ENCODE measurements at regions not wholly inside any gene's neighbourhood (a gene's known extent, or its start where the extent isn't known, plus 50 kb on each side); places are given as distances from the start of the nearest gene placed in this dataset.

DNA sequence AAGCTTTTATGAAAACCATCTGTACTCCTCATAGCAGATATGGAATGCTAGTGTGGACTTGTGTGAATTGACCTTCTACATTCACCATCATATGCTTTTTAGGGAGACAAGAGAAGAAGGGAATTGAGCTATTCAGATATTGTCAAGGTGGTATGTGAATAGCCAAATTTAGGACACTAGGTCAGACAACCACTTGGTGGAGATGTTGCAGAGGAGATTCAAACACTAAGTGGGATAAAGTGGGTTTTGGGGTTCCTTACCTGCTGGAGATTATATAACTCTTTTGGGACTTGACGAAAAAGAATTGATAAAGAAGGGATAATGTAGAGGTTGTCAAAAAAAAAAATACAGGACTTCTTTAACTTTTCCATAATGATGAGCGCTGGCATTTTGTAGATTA lies 231.8 kb upstream of the THRB start:
- ChIA-PET CTCF (no interaction called here), POLR2A (no interaction called here)
- H3K9me3 ChIP-seq (ENCODE audit: control insufficient read depth, insufficient read depth, low read depth, low read length) = no peaks in the 10 kb centered on the region
- H3K27me3 ChIP-seq (ENCODE audit: control insufficient read depth, insufficient read depth, low read length) = no peaks in the 10 kb centered on the region
- BruUV-seq (replicated peaks) = no TSS peak
- intact Hi-C loops (cut with micrococcal nuclease; ENCODE audit: unreplicated experiment) = no loop called here
- H3K4me1 ChIP-seq (ENCODE audit: control insufficient read depth, insufficient read depth, low read length) = no peaks in the 10 kb centered on the region
- no peaks in the 10 kb centered on the region for H3K36me3 ChIP-seq (ENCODE audit: control insufficient read depth, insufficient read depth, low read length)
- no peak for ATAC-seq
- no peak for TF ChIP-seq POLR2AphosphoS5 (IDR thresholded peaks at IDR 0.05; ENCODE audit: low read depth, low read length)
- TF ChIP-seq, protein P1, sequence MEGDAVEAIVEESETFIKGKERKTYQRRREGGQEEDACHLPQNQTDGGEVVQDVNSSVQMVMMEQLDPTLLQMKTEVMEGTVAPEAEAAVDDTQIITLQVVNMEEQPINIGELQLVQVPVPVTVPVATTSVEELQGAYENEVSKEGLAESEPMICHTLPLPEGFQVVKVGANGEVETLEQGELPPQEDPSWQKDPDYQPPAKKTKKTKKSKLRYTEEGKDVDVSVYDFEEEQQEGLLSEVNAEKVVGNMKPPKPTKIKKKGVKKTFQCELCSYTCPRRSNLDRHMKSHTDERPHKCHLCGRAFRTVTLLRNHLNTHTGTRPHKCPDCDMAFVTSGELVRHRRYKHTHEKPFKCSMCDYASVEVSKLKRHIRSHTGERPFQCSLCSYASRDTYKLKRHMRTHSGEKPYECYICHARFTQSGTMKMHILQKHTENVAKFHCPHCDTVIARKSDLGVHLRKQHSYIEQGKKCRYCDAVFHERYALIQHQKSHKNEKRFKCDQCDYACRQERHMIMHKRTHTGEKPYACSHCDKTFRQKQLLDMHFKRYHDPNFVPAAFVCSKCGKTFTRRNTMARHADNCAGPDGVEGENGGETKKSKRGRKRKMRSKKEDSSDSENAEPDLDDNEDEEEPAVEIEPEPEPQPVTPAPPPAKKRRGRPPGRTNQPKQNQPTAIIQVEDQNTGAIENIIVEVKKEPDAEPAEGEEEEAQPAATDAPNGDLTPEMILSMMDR (IDR thresholded peaks at IDR 0.05) = no peak
- TF ChIP-seq SIN3A (IDR thresholded peaks at IDR 0.05; ENCODE audit: borderline replicate concordance, insufficient read depth, low read depth, low read length) = no peak
- TF ChIP-seq TCF7L2 (IDR thresholded peaks at IDR 0.05; ENCODE audit: low read depth, low read length) = no peak
- TF ChIP-seq REST (IDR thresholded peaks at IDR 0.05; ENCODE audit: insufficient read depth in 1 of 2, low read depth in 2 of 2, low read length in 1 of 2) = no peak
- no peak overlapping the region for H3K4me3 ChIP-seq (ENCODE audit: low read depth in 2 of 2, low read length in 2 of 2)
- in situ Hi-C loops (cut with HindIII; ENCODE audit: low pct_unique_long_range_greater_than_20kb, low sequenced_read_pairs) = no loop called here
- no peak for DNase-seq (ENCODE audit: low read depth, low spot score)
- H3K27ac ChIP-seq (ENCODE audit: low read length) = no peak overlapping the region

DNA sequence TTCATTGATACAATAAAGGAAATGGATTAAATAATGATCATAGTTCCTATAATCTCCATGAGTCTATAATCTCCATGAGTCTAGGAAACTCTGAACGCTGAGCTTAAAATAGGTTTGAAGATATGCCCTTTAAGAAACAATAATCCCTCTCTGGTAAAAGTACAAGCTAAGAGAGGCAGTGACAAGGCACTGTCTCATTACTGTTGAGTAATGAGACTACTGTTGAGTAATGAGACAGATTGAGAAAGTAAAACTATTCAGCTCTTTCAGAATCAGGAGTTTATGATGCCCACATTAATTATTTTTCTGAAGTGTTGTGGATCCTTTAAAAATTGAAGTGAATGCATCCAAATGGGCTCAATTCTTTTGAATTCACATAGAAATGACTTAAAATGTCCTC lies 235.5 kb upstream of the THRB start:
- BruUV-seq (replicated peaks) = no TSS peak
- Histone ChIP-seq H3K4me1 (ENCODE audit: control insufficient read depth, insufficient read depth, low read length) (no peaks in the 10 kb centered on the region), H3K27ac (ENCODE audit: low read length) (no peak overlapping the region), H3K36me3 (ENCODE audit: control insufficient read depth, insufficient read depth, low read length) (no peaks in the 10 kb centered on the region), H3K4me3 (ENCODE audit: low read depth in 2 of 2, low read length in 2 of 2) (no peak overlapping the region), H3K9me3 (ENCODE audit: control insufficient read depth, insufficient read depth, low read depth, low read length) (no peaks in the 10 kb centered on the region), H3K27me3 (ENCODE audit: control insufficient read depth, insufficient read depth, low read length) (no peaks in the 10 kb centered on the region)
- in situ Hi-C loops (cut with HindIII; ENCODE audit: low pct_unique_long_range_greater_than_20kb, low sequenced_read_pairs) (no loop called here), intact Hi-C loops (cut with micrococcal nuclease; ENCODE audit: unreplicated experiment) (no loop called here)
- TF ChIP-seq POLR2AphosphoS5 (IDR thresholded peaks at IDR 0.05; ENCODE audit: low read depth, low read length) (no peak), SIN3A (IDR thresholded peaks at IDR 0.05; ENCODE audit: borderline replicate concordance, insufficient read depth, low read depth, low read length) (no peak), TCF7L2 (IDR thresholded peaks at IDR 0.05; ENCODE audit: low read depth, low read length) (no peak), REST (IDR thresholded peaks at IDR 0.05; ENCODE audit: insufficient read depth in 1 of 2, low read depth in 2 of 2, low read length in 1 of 2) (no peak)
- TF ChIP-seq, protein P1 (IDR thresholded peaks at IDR 0.05) = no peak
- POLR2A ChIA-PET = no interaction called here
- DNase-seq (ENCODE audit: low read depth, low spot score) (no peak), ATAC-seq (no peak)
- CTCF ChIA-PET = no interaction called here
